ENCODE measurements at regions not wholly inside any gene's neighbourhood (a gene's known extent, or its start where the extent isn't known, plus 50 kb on each side); places are given as distances from the start of the nearest gene placed in this dataset.
"Not testable (repeated sequence)": the region's sequence is repeated elsewhere in the genome, so short reads cannot be mapped to it uniquely, and the experiment has no call there.

GRCh38 chr2:184993746-184994145, 395.4 kb downstream of the ZNF804A start:
- DNase-seq, result no peak

- no peak for DNase-seq
These were observed 408.2 kb downstream of the ZNF804A start for GRCh38 chr2:185006481-185006880.

- DNase-seq, result no peak
These were observed 414.3 kb downstream of the ZNF804A start for GRCh38 chr2:185012643-185013042.

GRCh38 chr2:185014076-185014475, 415.7 kb downstream of the ZNF804A start:
- no peak for DNase-seq

- not testable (repeated sequence) for DNase-seq
These were observed 427.6 kb downstream of the ZNF804A start for GRCh38 chr2:185025891-185026290.

- no peak for DNase-seq
These were observed 437.6 kb downstream of the ZNF804A start for GRCh38 chr2:185035906-185036305.

- no peak for DNase-seq
These were observed 446.1 kb downstream of the ZNF804A start for GRCh38 chr2:185044323-185044874.

- no peak for DNase-seq
These were observed 452.5 kb downstream of the ZNF804A start for GRCh38 chr2:185050804-185051203.

- no peak for DNase-seq
These were observed 465.4 kb downstream of the ZNF804A start for GRCh38 chr2:185063761-185064160.

- DNase-seq, result no peak
These were observed 467.8 kb downstream of the ZNF804A start for GRCh38 chr2:185066128-185066527.

- DNase-seq, result no peak
These were observed 470.8 kb downstream of the ZNF804A start for GRCh38 chr2:185069107-185069506.

- no peak for DNase-seq
These were observed 475.8 kb downstream of the ZNF804A start for GRCh38 chr2:185074156-185074555.

GRCh38 chr2:185082749-185083148, 484.4 kb downstream of the ZNF804A start:
- no peak for DNase-seq

GRCh38 chr2:185108588-185108987, 510.3 kb downstream of the ZNF804A start:
- no peak for DNase-seq

- no peak for DNase-seq
These were observed 529.1 kb downstream of the ZNF804A start for GRCh38 chr2:185127412-185127811.

GRCh38 chr2:185128346-185128745, 530.0 kb downstream of the ZNF804A start:
- no peak for DNase-seq

- DNase-seq, result no peak
These were observed 530.7 kb downstream of the ZNF804A start for GRCh38 chr2:185128996-185129395.

- DNase-seq, result no peak
These were observed 532.4 kb downstream of the ZNF804A start for GRCh38 chr2:185130685-185131084.

- DNase-seq, result no peak
These were observed 534.2 kb downstream of the ZNF804A start for GRCh38 chr2:185132501-185133041.

GRCh38 chr2:185137700-185138099, 539.4 kb downstream of the ZNF804A start:
- no peak for DNase-seq

GRCh38 chr2:185142677-185143076, 544.3 kb downstream of the ZNF804A start:
- no peak for DNase-seq

- DNase-seq, result peak; percentile 15
These were observed 546.0 kb downstream of the ZNF804A start for GRCh38 chr2:185144159-185144919.

- DNase-seq, result peak; percentile 7
These were observed 547.2 kb downstream of the ZNF804A start for GRCh38 chr2:185145316-185146121.

GRCh38 chr2:185147361-185147760, 549.0 kb downstream of the ZNF804A start:
- DNase-seq, result no peak

All from NCI-H1092 treated with DMSO at 0.1 percent for 48 hours (cell line).